GM23248 (cell line): ENCODE measurements at regions not wholly inside any gene's neighbourhood (a gene's known extent, or its start where the extent isn't known, plus 50 kb on each side); places are given as distances from the start of the nearest gene placed in this dataset.

Source experiments
- DNase-seq: peaks from one replicate; pipeline ENCODE4 v3.0.0-alpha.2; 2015
- H2AFZ ChIP-seq: fragments of 200-600 bp; sonication (generic); 2 replicates; pipeline ENCODE4 v1.6.1; 2016; ENCODE audit warnings: antibody characterized with exemption
- H3F3A ChIP-seq: fragments of 200-600 bp; sonication (generic); 2 replicates; pipeline ENCODE4 v1.6.1; 2016; ENCODE audit warnings: mild to moderate bottlenecking, antibody characterized with exemption, mixed run types; ENCODE audit not compliant: insufficient read depth
- H3K27ac ChIP-seq: fragments of 200-600 bp; sonication (generic); 2 replicates; pipeline ENCODE4 v1.5.1; 2016; ENCODE audit warnings: mild to moderate bottlenecking
- H3K27me3 ChIP-seq: fragments of 200-600 bp; sonication (generic); replicated peaks from 2 replicates; pipeline ENCODE4 v1.6.1; 2016; ENCODE audit warnings: mild to moderate bottlenecking; ENCODE audit not compliant: insufficient read depth
- H3K36me3 ChIP-seq: fragments of 200-600 bp; sonication (generic); 2 replicates; pipeline ENCODE4 v1.6.1; 2016; ENCODE audit warnings: low read depth, mild to moderate bottlenecking
- H3K4me1 ChIP-seq: fragments of 200-600 bp; sonication (generic); 2 replicates; pipeline ENCODE4 v1.6.1; 2016; ENCODE audit warnings: mild to moderate bottlenecking; ENCODE audit not compliant: insufficient read depth
- H3K4me2 ChIP-seq: fragments of 200-600 bp; sonication (generic); one replicate; pipeline ENCODE4 v1.6.1; 2016; ENCODE audit warnings: mild to moderate bottlenecking; ENCODE audit not compliant: unreplicated experiment
- H3K4me3 ChIP-seq: fragments of 200-600 bp; sonication (generic); 2 replicates; pipeline ENCODE4 v1.5.1; 2016; ENCODE audit warnings: mild to moderate bottlenecking
- H3K79me2 ChIP-seq: fragments of 200-600 bp; sonication (generic); 2 replicates; pipeline ENCODE4 v1.6.1; 2016; ENCODE audit warnings: mild to moderate bottlenecking; ENCODE audit not compliant: insufficient read depth
- H3K9ac ChIP-seq: fragments of 200-600 bp; sonication (generic); 2 replicates; pipeline ENCODE4 v1.6.1; 2016; ENCODE audit warnings: mild to moderate bottlenecking
- H3K9me2 ChIP-seq: fragments of 200-600 bp; sonication (generic); 2 replicates; pipeline ENCODE4 v1.6.1; 2016; ENCODE audit warnings: mixed run types, mild to moderate bottlenecking, moderate library complexity; ENCODE audit not compliant: insufficient read depth
- H3K9me3 ChIP-seq: fragments of 200-600 bp; sonication (generic); one replicate; pipeline ENCODE4 v1.6.1; 2017; ENCODE audit warnings: low read depth
- H4K20me1 ChIP-seq: fragments of 200-600 bp; sonication (generic); 2 replicates; pipeline ENCODE4 v1.6.0; 2016; ENCODE audit not compliant: insufficient read depth
- EZH2 ChIP-seq: fragments of 200-600 bp; sonication (generic); IDR thresholded peaks from 2 replicates; pipeline ENCODE4 v1.6.1; 2018; ENCODE audit warnings: antibody characterized with exemption, mild to moderate bottlenecking; ENCODE audit not compliant: insufficient read depth, poor library complexity, severe bottlenecking
- EZH2phosphoT487 ChIP-seq: fragments of 200-600 bp; sonication (generic); IDR thresholded peaks from 2 replicates; pipeline ENCODE4 v1.6.1; 2018; ENCODE audit warnings: antibody characterized with exemption, moderate library complexity, mild to moderate bottlenecking, low read depth; ENCODE audit not compliant: insufficient read depth
- WGBS, 2 experiments: methylation state at CpG; one replicate each; pipeline ENCODE4 v1.1.6; 2015 to 2017; ENCODE audit warnings: low lambda C conversion rate in 2 of 2, low coverage in 1 of 2; ENCODE audit errors: missing lambda C conversion rate in 2 of 2; 5-methylcytosine and 5-hydroxymethylcytosine counted together
- in situ Hi-C: fragments of 300-500 bp; cut with MboI; formaldehyde crosslinking; loops from 2 replicates; pipeline ENCODE4 v1.15.0; 2020

GRCh38 chr15:100786901-100787566 is 92.6 kb upstream of the ALDH1A3 start:
- H3F3A ChIP-seq = no peaks in the 10 kb centered on the region
- H3K9ac ChIP-seq = no peak overlapping the region
- no peaks in the 10 kb centered on the region for H3K36me3 ChIP-seq
- H2AFZ ChIP-seq = no peak overlapping the region
- no peaks in the 10 kb centered on the region for H3K9me2 ChIP-seq
- H3K4me3 ChIP-seq = no peak overlapping the region
- H3K27me3 ChIP-seq = no peaks in the 10 kb centered on the region
- TF ChIP-seq EZH2phosphoT487 (no peak), EZH2 (no peak)
- no peaks in the 10 kb centered on the region for H3K4me1 ChIP-seq
- no peak overlapping the region for H3K27ac ChIP-seq
- in situ Hi-C loops = no loop called here
- no peak for DNase-seq
- H3K9me3 ChIP-seq = no peaks in the 10 kb centered on the region
- H3K4me2 ChIP-seq = no peak overlapping the region
- H3K79me2 ChIP-seq = no peaks in the 10 kb centered on the region
- 89 to 92% methylated on average over 26 to 30 of the region's 30 CpGs for WGBS, 2 experiments
- H4K20me1 ChIP-seq = no peaks in the 10 kb centered on the region

- Histone ChIP-seq H3K4me3 (no peak overlapping the region), H3K9me3 (no peaks in the 10 kb centered on the region), H3F3A (no peaks in the 10 kb centered on the region), H3K4me1 (no peaks in the 10 kb centered on the region), H4K20me1 (no peaks in the 10 kb centered on the region), H3K4me2 (no peak overlapping the region), H2AFZ (no peak overlapping the region), H3K27ac (no peak overlapping the region), H3K9ac (no peak overlapping the region), H3K27me3 (no peaks in the 10 kb centered on the region), H3K79me2 (no peaks in the 10 kb centered on the region), H3K9me2 (no peaks in the 10 kb centered on the region), H3K36me3 (no peaks in the 10 kb centered on the region)
- TF ChIP-seq EZH2 = no peak
- TF ChIP-seq EZH2phosphoT487 = no peak
- WGBS, 2 experiments = 81 to 84% methylated on average over 17 of the region's 17 CpGs
- in situ Hi-C loops = no loop called here
- DNase-seq = no peak
Observed at GRCh38 chr15:100787567-100788417, 91.8 kb upstream of the ALDH1A3 start.

- no peak overlapping the region for H3K4me2 ChIP-seq
- H3K9ac ChIP-seq = no peak overlapping the region
- WGBS, 2 experiments = 90 to 94% methylated on average over 7 of the region's 7 CpGs
- H3K27me3 ChIP-seq = no peaks in the 10 kb centered on the region
- TF ChIP-seq EZH2phosphoT487 (no peak), EZH2 (no peak)
- no peak overlapping the region for H3K27ac ChIP-seq
- in situ Hi-C loops = no loop called here
- no peaks in the 10 kb centered on the region for H3K9me3 ChIP-seq
- H3K36me3 ChIP-seq = no peaks in the 10 kb centered on the region
- no peak for DNase-seq
- H3K4me1 ChIP-seq = no peaks in the 10 kb centered on the region
- H3F3A ChIP-seq = no peaks in the 10 kb centered on the region
- H3K79me2 ChIP-seq = no peaks in the 10 kb centered on the region
- no peak overlapping the region for H2AFZ ChIP-seq
- no peak overlapping the region for H3K4me3 ChIP-seq
- no peaks in the 10 kb centered on the region for H3K9me2 ChIP-seq
- no peaks in the 10 kb centered on the region for H4K20me1 ChIP-seq
Observed at GRCh38 chr15:100788418-100789105, 91.1 kb upstream of the ALDH1A3 start.

GRCh38 chr15:100790786-100791265 is 88.8 kb upstream of the ALDH1A3 start:
- TF ChIP-seq EZH2 (no peak), EZH2phosphoT487 (no peak)
- no peak overlapping the region for H2AFZ ChIP-seq
- no peak overlapping the region for H3K4me2 ChIP-seq
- H4K20me1 ChIP-seq = no peaks in the 10 kb centered on the region
- no peak for DNase-seq
- H3K27me3 ChIP-seq = no peaks in the 10 kb centered on the region
- no peaks in the 10 kb centered on the region for H3K9me3 ChIP-seq
- H3K9ac ChIP-seq = no peak overlapping the region
- H3K4me1 ChIP-seq = no peaks in the 10 kb centered on the region
- WGBS, 2 experiments = 92 to 94% methylated on average over 8 of the region's 8 CpGs
- in situ Hi-C loops = no loop called here
- no peaks in the 10 kb centered on the region for H3K79me2 ChIP-seq
- H3K9me2 ChIP-seq = no peaks in the 10 kb centered on the region
- H3K36me3 ChIP-seq = no peaks in the 10 kb centered on the region
- H3F3A ChIP-seq = no peaks in the 10 kb centered on the region
- H3K4me3 ChIP-seq = no peak overlapping the region
- no peak overlapping the region for H3K27ac ChIP-seq
